Spinal cord (tissue), 9 donors: ENCODE measurements at regions not wholly inside any gene's neighbourhood (a gene's known extent, or its start where the extent isn't known, plus 50 kb on each side); places are given as distances from the start of the nearest gene placed in this dataset.

ENCODE experiments used
- DNase-seq, 6 donors: peaks; one replicate each; pipeline versions ENCODE4 v3.0.0 to v3.0.0-alpha.2; 2013 to 2015; ENCODE audit warnings: low spot score in 6 of 6, low read depth in 4 of 6
- H3K27ac ChIP-seq: one replicate; pipeline ENCODE4 v1.5.1; 2013; ENCODE audit warnings: low read depth, low read length, control low read depth
- H3K27me3 ChIP-seq: one replicate; pipeline ENCODE4 v1.6.1; 2013; ENCODE audit warnings: low read length; ENCODE audit not compliant: control insufficient read depth, insufficient read depth
- H3K36me3 ChIP-seq: one replicate; pipeline ENCODE4 v1.6.1; 2013; ENCODE audit warnings: low read length; ENCODE audit not compliant: control insufficient read depth, insufficient read depth
- H3K4me1 ChIP-seq: one replicate; pipeline ENCODE4 v1.6.1; 2013; ENCODE audit warnings: low read length; ENCODE audit not compliant: control insufficient read depth, insufficient read depth
- H3K4me3 ChIP-seq: one replicate; pipeline ENCODE4 v1.5.1; 2013; ENCODE audit warnings: low read depth, low read length, control low read depth
- H3K9me3 ChIP-seq: one replicate; pipeline ENCODE4 v1.6.1; 2013; ENCODE audit warnings: low read length; ENCODE audit not compliant: control insufficient read depth, insufficient read depth
- WGBS: methylation state at CpG from one replicate; pipeline ENCODE4 v1.1.5; 2013; ENCODE audit warnings: missing lambda C conversion rate; ENCODE audit not compliant: insufficient coverage; 5-methylcytosine and 5-hydroxymethylcytosine counted together
- donor health status: healthy.

DNA sequence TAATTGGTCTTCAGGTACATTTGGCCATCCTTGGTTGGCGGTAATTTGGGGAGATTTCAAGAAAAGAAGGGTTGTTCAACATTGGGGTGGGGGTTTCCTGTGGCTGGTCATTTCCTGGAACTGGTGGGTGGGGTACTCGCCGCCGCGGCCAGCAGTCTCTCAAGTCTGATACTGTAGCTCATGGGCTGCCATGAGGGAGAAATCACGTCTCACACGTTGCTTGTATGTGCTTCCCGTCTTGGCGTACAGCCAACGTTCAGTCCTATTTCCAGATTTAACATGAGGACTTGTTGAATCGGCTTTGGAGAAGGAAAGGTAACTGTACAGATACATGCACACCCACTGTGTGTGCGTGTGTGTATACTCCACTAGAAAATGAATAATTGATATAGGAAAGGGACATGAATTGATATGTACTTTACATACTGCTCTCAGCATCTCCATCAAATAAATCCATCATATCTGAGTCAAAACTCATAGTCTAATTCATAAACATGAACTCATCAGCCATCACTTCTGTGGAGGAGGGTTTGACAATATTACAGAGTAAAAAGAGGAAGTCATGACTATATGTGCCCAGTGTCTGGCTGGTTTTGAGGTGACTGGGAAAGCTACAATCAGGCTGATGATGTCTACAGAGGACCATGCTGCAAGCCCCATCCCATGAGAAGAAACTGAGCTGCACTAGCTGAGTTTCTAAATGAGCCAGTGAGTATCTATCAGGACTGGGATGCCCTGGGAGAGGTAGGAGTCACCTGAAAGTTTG lies 418.1 kb downstream of the TSHZ3 start:
- Histone ChIP-seq H3K36me3 (no peaks in the 10 kb centered on the region), H3K27ac (no peak overlapping the region), H3K4me1 (peaks cover 3% of the 10 kb centered on the region), H3K9me3 (peaks cover 7% of the 10 kb centered on the region), H3K27me3 (no peaks in the 10 kb centered on the region), H3K4me3 (no peak overlapping the region)
- 92% methylated on average over 10 of the region's 12 CpGs for WGBS
- peak in 1 of 6 donors; percentile 41 for DNase-seq

GRCh38 chr19:30927705-30928104 lies 421.5 kb downstream of the TSHZ3 start:
- H3K36me3 ChIP-seq, result no peaks in the 10 kb centered on the region
- H3K4me1 ChIP-seq, result peaks cover 3% of the 10 kb centered on the region
- no peak overlapping the region for H3K27ac ChIP-seq
- WGBS, result 100% methylated on average over 5 of the region's 6 CpGs
- DNase-seq, result no peak
- H3K27me3 ChIP-seq, result no peaks in the 10 kb centered on the region
- H3K9me3 ChIP-seq, result peaks cover 7% of the 10 kb centered on the region
- H3K4me3 ChIP-seq, result no peak overlapping the region

- Histone ChIP-seq H3K9me3 (peaks cover 7% of the 10 kb centered on the region), H3K36me3 (no peaks in the 10 kb centered on the region), H3K4me3 (no peak overlapping the region), H3K27me3 (no peaks in the 10 kb centered on the region), H3K27ac (no peak overlapping the region), H3K4me1 (no peaks in the 10 kb centered on the region)
- DNase-seq, result no peak
- 74% methylated on average over 11 of the region's 11 CpGs for WGBS
These were observed 424.6 kb downstream of the TSHZ3 start for GRCh38 chr19:30924670-30925069.

DNA sequence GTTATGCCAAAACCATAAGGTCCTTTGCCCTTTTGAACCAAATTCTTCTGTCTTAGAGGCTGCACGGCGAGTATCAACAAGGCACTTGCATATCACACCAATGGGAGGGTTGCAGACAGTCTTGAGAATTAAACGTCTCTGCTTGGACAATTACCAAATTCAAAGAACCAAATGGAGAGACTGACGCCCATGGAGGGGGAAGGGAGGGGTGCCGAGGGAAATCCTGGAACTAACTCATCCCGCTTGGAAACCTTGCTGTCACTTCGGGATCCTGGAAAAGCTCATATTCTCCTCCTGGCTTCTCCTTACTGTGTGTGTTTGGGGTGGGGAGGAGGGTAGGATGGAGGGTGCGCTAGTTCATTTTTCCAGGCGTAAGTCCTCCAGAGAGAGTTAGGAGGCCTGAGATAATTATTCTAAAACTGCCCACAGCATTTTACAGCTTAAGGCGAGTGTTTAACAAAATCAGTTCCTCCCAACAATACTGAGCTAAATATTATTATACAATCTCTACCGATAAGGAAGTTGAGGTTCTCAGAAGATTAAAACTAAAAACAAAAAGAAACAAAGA lies 425.1 kb downstream of the TSHZ3 start:
- Histone ChIP-seq H3K27me3 (no peaks in the 10 kb centered on the region), H3K4me3 (no peak overlapping the region), H3K9me3 (peaks cover 7% of the 10 kb centered on the region), H3K27ac (no peak overlapping the region), H3K4me1 (no peaks in the 10 kb centered on the region), H3K36me3 (no peaks in the 10 kb centered on the region)
- no CpG with 5 or more reads among the region's 11 CpGs for WGBS
- peak in 1 of 6 donors; percentile 79 for DNase-seq

- peak in 2 of 6 donors; percentile 22 to 87 for DNase-seq
- H3K27me3 ChIP-seq, result no peaks in the 10 kb centered on the region
- H3K9me3 ChIP-seq, result peaks cover 5% of the 10 kb centered on the region
- 100% methylated on average over 1 of the region's 4 CpGs for WGBS
- no peak overlapping the region for H3K4me3 ChIP-seq
- H3K27ac ChIP-seq, result no peak overlapping the region
- no peaks in the 10 kb centered on the region for H3K36me3 ChIP-seq
- no peaks in the 10 kb centered on the region for H3K4me1 ChIP-seq
These were observed 425.6 kb downstream of the TSHZ3 start for GRCh38 chr19:30923621-30924020.

GRCh38 chr19:30923096-30923495 lies 426.1 kb downstream of the TSHZ3 start:
- no peaks in the 10 kb centered on the region for H3K36me3 ChIP-seq
- no peak for DNase-seq
- H3K4me3 ChIP-seq, result no peak overlapping the region
- WGBS, result 53% methylated on average over 3 of the region's 4 CpGs
- peaks cover 2% of the 10 kb centered on the region for H3K9me3 ChIP-seq
- H3K27me3 ChIP-seq, result no peaks in the 10 kb centered on the region
- H3K4me1 ChIP-seq, result no peaks in the 10 kb centered on the region
- no peak overlapping the region for H3K27ac ChIP-seq

DNA sequence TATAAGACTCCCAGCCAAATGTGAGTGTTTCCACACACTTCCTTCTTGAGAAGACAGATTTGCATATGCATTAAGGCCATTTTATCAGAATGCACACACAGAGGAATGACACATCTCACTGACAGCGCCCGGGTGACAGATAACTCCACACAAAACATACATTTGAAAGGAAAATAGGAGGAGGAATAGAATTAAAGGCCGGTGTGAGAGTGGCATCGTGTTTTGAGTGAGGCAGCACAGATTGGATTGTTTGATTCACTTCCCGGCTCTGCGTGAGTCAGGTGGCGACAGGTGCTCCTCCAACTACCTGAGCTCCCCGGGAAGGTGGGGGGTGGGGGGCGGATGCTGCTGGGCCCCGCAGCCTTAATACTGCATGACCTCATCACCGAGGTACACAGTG lies 429.0 kb downstream of the TSHZ3 start:
- peak in 1 of 6 donors; percentile 56 for DNase-seq
- Histone ChIP-seq H3K4me3 (no peak overlapping the region), H3K27me3 (no peaks in the 10 kb centered on the region), H3K36me3 (no peaks in the 10 kb centered on the region), H3K9me3 (no peaks in the 10 kb centered on the region), H3K27ac (no peak overlapping the region), H3K4me1 (peaks cover 3% of the 10 kb centered on the region)
- 67% methylated on average over 3 of the region's 11 CpGs for WGBS

GRCh38 chr19:30919737-30920136 lies 429.5 kb downstream of the TSHZ3 start:
- no peak for DNase-seq
- no CpG with 5 or more reads among the region's 1 CpG for WGBS
- Histone ChIP-seq H3K9me3 (no peaks in the 10 kb centered on the region), H3K27me3 (no peaks in the 10 kb centered on the region), H3K4me1 (peaks cover 3% of the 10 kb centered on the region), H3K27ac (no peak overlapping the region), H3K36me3 (no peaks in the 10 kb centered on the region), H3K4me3 (no peak overlapping the region)

DNA sequence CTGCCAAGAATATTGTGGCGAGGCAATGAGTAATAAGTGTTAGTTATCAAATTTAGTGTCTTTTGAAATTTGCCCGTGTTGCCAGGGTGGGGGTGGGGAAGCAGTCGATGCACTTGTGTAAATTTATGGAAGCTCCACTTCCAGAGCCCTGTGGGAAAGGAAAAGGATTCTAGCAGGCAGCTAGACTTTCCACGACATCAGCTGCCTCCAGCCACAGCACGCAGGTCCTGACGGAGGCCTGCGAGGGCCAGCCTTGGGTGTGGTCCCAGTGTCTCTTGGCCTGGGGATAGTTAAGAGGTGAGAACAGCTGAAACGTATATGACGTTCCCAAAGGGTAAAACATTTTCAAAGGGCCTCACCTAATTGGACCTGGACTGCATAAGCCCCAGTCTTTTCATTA lies 433.0 kb downstream of the TSHZ3 start:
- Histone ChIP-seq H3K4me3 (no peak overlapping the region), H3K36me3 (no peaks in the 10 kb centered on the region), H3K9me3 (no peaks in the 10 kb centered on the region), H3K27me3 (no peaks in the 10 kb centered on the region), H3K4me1 (peaks cover 15% of the 10 kb centered on the region), H3K27ac (no peak overlapping the region)
- DNase-seq, result no peak
- WGBS, result 58% methylated on average over 9 of the region's 9 CpGs

DNA sequence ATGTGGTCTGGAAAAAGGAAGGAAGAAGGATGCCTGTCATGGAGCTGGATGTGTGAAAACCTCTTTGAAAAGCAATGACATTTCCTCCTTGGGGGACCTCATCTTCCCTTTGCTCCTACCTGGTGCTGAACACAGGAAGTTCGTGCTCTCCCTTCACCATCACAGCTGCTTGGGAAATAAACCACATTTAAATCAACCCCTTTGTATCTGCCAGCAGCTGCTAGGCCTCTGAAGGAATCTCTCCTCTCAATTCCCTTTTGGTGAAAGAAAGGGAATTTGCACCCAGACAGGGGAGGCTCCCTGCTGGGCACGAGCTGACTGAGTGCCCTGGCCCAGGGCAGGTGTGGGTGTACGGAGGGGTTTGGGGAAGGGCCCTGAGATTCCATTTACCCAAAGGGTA lies 437.7 kb downstream of the TSHZ3 start:
- Histone ChIP-seq H3K9me3 (no peaks in the 10 kb centered on the region), H3K27me3 (no peaks in the 10 kb centered on the region), H3K27ac (no peak overlapping the region), H3K4me3 (no peak overlapping the region), H3K4me1 (peaks cover 33% of the 10 kb centered on the region), H3K36me3 (no peaks in the 10 kb centered on the region)
- 52% methylated on average over 2 of the region's 3 CpGs for WGBS
- DNase-seq, result no peak
